GM12873 (cell line): ENCODE measurements at regions not wholly inside any gene's neighbourhood (a gene's known extent, or its start where the extent isn't known, plus 50 kb on each side); places are given as distances from the start of the nearest gene placed in this dataset.

Source experiments
- CTCF ChIP-seq: IDR thresholded peaks from 2 replicates; pipeline ENCODE4 v1.5.1; 2012; ENCODE audit warnings: low read depth, mild to moderate bottlenecking, moderate library complexity, low read length, control low read depth; ENCODE audit not compliant: insufficient read depth; ENCODE audit errors: missing control alignments

GRCh38 chr5:115428676-115429075, 115.9 kb downstream of the FEM1C start:
- TF ChIP-seq CTCF, result no peak

DNA sequence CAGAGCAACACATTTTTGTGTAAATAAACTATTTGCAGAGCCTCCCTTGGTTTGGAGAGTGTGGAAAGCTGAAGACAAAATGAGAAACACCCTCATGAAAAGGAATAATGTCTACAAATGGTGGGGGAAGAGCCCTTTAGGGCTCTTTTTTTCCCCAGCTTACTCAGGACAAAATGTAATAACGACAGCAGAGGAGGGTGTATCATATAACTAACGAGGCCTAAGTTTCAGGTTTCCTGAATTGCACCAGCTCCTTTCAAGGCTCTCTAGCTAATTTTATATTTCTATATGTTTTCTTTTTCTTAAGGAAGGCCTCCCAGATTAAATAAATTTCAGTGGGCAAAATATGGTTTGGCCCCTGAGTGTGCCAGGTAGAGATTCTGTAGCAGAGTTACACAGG, 116.3 kb downstream of the FEM1C start:
- TF ChIP-seq CTCF, result no peak

DNA sequence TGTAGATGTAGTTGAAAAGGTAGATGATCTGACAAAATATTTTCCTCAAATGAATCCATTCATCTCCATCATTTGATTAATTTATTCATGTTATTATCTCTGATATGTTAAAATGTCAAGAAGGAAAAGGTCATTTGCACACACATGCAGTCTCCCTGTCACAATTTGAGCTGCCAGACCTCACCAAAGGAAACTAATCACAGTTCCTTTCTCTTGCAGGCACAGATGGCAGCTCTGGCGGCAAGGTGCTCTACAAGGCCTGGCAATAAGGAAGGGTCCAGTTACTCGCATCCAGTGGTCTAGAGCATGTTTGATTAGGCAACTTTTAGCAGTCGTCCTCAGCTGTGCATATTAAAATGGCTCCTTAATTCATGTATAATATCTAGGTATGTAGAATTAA, 120.1 kb downstream of the FEM1C start:
- no peak for TF ChIP-seq CTCF

DNA sequence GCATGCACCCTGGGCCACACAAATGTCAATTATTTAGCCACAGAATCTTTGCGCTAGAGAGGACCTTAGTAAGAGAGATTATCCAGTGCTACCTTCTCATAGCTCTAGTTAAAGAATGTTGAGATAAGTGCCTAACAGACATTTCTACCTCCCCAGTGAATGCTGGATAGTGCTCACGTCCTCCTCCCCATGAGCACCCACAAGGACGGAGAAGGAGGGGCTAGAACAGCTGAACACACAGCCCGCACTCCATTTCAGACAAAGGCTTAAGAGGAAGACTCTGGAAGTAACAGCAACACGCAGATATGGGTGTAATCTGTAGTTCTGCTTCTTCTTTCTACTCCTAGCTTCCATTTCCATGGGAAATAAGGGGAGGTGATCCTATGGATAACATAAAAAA, 120.5 kb downstream of the FEM1C start:
- TF ChIP-seq CTCF, result no peak

DNA sequence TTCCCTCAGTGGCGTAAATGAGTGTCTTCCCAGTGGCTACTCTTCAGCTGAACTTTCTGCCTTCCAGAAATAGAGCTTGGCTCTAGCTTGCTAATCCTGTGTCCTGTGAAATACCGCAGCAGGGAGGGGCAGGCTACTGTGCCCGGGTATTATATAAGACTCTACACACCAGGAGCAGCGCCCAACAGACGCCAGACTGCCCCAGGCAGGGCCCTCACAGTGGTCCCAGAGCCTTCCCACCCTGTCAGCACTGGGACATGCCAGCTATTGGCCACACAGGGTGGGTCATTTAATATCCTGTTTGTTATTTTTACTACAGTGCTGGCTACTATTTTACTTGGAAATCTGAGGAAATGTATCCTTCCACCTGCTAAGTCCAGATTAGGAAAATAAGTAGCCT, 121.0 kb downstream of the FEM1C start:
- TF ChIP-seq CTCF, result no peak

DNA sequence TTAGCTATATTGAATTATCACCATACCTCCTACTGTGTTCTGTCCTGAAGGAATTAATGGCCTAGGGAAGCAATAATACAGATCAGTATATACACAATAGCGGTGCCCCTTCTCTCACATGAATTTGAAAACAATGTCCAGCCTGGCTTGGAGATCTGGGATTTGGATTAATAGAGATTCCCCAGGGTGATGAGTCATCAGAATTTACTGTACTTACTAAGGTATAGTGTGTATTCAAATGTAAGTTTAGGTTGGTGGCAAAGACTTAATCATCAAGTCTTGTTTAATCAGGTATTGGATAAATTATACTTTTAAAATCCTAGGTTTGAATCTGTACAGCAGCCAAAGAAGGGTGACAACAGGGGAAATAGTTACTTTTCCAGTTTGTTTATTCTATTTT, 121.5 kb downstream of the FEM1C start:
- TF ChIP-seq CTCF, result no peak

DNA sequence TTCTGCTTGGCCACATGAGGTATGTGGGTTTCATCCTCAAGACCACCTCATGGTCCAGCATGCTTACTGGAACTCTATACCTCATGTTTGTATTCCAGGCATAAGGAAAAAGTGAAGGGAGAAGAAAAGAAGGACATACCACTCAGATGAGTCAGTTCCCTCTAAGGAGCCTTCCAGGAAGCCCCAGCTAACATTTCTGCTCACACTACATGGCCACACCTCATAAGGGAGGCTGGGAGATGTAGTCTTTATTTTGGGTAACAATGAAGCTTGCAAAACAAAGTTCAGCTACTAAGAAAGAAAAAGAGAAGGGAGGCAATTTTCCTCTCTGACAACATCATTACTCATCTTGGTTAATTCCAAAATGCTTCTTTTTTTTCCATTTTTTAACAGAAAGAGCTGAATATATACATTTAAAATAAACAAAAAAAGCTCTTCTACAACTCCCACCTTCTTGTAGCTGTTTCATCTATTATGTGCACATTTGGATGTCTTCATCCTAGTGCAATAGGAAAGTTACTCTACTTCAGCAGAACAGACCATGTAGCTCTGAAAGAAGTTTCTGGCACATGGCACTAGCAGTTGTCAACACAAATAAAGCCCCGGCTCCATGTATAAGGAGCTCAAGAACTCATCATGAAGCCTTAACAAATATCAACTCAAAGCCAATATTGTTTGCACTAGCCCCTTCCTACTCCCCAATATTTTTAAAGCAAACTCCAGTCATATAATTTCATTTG, 123.6 kb upstream of the CCDC112 start:
- TF ChIP-seq CTCF, result no peak
